ENCODE measurements at regions not wholly inside any gene's neighbourhood (a gene's known extent, or its start where the extent isn't known, plus 50 kb on each side); places are given as distances from the start of the nearest gene placed in this dataset. TPM values are rescaled to one million over a fixed set of nuclear protein-coding genes. Genes with fewer than 3 reads are reported as not detected.

Small RNAs in the stretch of these regions (microRNA-seq; reads per million reads assigned to microRNA genes)
- not detected for gene MIR6817 (ENCODE audit: borderline replicate concordance)

All from activated CD4-positive, alpha-beta T cell treated with anti-CD3 and anti-CD28 coated beads for 36 hours (primary cell).